CD4-positive, alpha-beta T cell treated with Interferon alpha-2 for 1 hour (primary cell): ENCODE measurements at regions not wholly inside any gene's neighbourhood (a gene's known extent, or its start where the extent isn't known, plus 50 kb on each side); places are given as distances from the start of the nearest gene placed in this dataset.

ENCODE experiments used
- DNase-seq, 2 donors: peaks; one replicate each; pipeline ENCODE4 v3.0.0-alpha.2; 2020 to 2022

DNA sequence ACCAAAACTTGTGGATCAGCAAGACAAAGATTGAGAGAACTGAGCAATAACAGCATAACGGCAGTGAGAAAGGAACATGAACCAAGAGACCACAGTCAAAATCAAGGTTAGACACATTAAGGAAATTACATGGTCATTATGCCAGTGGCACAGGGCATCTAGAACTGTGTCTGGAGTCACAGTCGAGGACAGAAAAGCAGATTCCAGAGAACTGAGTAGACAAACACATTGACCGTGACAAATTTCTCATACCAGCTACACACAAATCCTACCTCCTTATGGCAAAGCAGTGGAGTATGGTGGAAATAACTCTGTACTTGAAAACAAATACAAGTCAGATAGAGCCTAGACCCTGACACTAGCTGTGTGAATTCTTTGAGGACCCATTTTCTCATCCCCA is 367.3 kb downstream of the DUSP6 start:
- DNase-seq: no peak

DNA sequence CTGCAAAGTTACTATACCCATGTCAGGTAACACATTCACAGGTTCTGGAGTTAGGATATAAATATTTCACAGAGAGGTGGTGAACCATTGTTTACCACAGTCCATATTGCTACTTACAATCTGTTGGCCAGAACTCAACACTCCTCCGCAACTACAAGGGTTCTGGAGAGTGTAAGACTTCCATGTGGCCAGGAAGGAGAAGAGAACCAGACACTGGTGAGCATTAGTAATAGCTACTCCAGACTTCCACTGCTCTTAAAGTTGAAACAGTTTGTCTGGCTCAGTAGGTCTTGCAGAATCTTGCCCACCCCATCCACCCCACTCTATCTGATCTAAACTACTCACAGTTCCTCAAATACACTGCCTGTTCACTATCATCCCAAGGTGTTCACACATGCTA is 369.6 kb downstream of the DUSP6 start:
- no peak for DNase-seq

DNA sequence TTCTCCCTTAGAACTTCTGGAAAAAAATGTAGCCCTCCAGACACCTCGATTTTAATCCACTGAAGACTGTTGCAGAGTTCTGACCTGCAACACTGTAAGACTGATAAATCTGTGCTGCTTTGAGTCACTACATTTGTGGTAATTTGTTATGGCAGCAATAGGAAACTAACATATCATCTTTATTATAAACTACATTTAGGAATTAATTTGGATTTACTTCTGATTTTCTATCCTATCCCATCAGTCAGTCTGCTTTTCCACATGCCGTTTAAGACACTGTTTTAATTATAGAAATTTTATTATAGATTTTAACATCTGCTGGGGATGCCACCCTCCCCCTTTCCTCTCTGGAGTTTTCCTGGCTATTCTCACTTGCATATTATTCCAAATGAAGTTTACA is 375.2 kb downstream of the DUSP6 start:
- no peak for DNase-seq

DNA sequence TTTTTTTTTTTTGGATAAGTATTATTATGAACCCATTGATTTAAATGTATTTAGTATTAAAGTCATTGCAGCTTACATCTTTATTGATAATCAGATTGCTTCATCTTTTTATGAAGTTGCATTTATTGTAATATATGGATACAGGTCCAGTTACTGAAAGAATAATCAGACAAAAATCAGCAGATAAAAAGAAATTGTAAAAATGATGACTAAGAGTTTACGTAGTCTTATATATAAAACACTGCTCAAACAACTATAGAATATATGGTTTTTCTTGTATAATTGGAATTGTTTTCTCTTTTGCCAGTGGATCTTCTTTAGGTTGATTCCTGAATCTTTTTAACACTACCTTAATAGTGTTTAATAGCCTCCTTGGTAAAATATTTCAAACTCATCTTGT is 378.3 kb downstream of the DUSP6 start:
- DNase-seq: no peak

DNA sequence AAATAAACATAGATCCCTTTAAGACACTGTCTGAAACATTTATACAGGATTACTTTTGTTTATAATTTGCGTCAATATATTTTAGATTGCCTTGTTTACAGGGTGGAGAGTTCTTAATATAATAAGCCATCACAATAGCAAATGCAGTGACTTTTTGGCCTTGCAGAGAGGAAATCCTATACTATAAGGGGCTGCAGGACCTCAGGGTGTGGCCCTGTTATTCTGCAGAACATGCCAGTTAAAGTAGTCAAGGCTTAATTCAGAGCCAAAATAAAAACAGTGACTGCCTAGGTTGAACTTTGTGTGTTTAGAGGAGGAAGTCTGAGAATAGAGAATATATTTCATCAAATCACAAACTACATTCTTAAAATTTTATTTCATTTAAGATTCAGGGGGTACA is 381.6 kb downstream of the DUSP6 start:
- DNase-seq: no peak

DNA sequence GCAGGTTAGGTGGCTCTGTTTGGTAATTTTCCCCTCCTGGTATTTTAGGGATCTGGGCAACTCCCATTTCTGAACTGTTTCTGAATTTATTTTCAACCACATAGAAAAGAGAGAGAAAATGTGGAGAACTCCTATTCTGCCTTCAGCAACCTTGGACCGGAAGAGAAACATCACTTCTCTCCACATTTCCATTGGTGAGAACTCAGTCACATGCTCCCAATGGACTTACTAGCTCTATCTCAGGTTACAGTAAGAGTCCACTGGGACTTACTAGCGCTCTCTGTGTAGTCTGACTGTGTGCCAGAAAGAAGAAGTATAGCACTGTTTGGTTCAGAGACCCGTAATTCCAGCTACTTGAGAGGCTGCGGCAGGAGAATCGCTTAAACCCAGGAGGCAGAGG is 383.2 kb downstream of the DUSP6 start:
- DNase-seq: no peak

DNA sequence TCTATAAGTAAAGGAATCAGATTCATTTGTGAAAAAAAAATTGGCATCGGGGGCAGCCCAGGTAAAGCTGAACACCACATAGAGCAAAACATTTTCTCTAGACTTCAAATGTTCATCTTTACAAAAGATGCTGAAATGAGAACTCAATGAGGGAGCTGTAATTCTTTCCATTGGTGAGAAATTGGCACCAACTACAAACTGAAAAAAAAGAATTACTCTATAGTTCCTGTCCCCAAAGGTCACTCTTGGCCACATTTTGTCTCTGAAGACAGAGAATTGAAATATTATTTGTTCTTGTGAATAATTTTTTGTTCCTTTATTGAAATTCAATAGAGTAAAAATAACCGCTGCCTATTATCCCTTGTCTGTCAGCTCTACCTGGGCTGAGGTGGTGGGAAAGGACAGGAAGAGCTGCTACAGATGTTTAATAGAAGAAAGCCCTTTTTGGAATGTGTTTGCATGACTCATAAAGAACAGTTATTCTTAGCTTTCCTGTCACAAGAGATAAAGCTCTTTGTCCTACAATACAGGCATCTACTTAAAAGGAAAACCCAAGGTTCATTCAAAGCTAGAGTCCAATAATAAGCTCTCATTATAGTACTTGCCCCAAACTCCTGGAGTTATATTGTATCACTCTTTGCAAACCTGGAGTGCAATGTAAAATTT is 380.1 kb upstream of the KITLG start:
- DNase-seq: no peak

DNA sequence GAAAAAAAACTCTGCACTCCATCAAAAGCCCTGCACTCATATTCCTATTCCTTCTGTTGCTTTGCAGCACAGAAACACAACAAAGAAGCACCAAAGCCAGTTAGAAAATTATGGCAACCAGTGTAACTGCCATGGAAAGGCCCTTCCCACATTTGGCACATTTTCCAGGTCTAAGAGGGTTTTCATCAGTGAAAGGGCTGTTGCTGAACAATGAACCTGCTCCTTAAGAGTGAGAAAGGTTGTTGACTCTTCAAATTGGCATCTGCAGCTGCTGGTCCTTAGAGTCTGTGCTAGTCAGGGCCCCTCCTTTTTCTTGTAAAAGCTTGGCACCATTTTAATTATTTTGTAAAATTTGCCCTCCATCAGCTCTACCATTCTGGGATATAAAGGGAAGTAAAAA is 378.7 kb upstream of the KITLG start:
- no peak for DNase-seq

DNA sequence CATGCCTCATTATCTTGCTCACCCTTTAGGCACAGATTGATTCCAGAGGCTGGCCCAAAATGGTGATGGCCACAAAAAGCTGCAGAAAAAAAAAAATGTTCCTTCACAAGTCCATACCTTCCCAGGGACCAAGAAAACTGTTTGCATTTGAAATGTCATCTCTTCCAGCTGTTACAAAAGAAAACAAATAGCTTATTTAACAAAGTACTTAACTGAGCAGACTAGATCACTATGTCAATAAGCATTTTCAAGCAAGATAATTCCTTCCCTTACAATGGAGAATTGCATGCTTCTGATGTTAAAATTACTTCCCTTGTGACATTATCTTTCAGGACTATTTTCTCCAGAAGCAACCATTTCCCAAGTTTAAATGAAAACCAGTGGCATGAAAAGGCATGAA is 377.9 kb upstream of the KITLG start:
- no peak for DNase-seq

DNA sequence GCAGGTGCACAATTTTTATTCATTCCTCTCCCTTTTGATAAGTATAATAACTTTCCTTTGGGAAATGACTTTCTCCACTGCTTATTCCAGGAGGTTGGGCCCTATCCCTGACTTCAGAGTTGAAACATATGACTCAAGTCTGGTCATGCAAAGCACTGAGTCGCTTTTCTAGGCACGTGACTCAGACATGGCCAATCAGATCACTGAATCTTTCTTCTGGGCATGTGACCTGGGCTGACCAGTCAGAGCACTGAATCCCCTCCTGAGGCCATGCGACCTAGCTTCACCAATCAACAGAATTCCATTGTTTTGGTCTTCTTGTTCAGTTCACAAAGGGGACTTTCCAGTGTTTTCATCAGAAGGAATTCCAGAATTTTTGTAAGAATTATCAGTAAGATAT is 377.1 kb upstream of the KITLG start:
- no peak for DNase-seq

DNA sequence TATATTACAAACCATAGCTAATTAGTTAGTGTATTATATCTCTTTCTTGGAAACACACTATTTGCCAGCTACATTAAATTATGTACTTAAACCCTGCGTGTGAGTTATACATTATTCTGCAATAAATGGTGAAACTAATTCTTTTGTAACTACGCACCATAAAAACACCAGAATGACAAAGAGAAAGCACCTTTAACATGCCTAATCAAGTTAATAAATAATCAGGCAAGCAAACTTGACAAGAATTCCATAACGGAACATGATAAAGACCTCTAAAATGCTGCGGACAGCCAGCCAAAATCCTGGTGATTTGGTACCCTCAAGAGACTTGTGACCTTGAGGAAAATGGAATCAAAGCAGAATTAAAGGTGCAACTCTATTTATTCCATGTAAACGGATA is 375.3 kb upstream of the KITLG start:
- DNase-seq: no peak

DNA sequence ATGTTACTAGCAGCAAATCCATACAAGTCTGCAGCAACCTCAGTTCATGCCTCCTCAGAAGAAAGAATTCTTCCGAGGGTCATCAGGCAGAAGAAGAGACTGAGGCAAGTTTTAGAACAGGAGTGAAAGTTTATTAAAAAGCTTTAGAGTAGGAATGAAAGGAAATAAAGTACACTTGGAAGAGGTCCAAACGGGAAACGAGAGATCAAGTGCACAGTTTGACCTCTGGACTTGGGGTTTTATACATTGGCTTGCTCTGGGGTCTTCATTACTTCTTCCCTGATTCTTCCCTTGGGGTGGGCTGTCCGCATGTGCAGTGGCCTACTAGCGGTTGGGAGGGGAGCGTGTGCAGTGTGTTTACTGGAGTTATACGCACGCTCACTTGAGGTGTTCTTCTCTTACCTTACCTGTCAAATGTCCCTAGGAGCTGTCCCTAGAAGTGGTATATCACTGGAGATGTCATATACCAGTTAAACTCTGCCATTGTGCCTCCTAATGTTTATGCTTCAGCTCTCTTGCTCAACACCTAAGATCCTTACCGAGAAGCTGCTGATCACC is 372.8 kb upstream of the KITLG start:
- DNase-seq: no peak

DNA sequence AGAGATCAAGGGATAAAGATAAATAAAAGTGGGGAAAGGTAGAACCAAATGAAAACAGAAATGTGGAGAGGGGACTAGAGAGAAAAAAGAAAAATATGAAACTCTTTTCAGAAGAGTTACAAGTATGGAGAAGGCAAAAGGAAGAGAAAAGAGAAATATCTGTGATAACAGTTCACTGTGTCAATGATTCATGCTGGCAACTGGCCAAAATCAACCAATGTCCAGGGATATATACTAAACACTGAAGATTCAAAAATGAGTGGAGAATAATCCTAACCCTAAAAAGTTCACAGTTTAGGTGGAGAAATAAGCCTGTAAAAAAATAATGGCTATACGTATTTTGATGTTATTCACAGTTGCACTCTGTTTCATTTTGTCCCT is 372.3 kb upstream of the KITLG start:
- DNase-seq: no peak

DNA sequence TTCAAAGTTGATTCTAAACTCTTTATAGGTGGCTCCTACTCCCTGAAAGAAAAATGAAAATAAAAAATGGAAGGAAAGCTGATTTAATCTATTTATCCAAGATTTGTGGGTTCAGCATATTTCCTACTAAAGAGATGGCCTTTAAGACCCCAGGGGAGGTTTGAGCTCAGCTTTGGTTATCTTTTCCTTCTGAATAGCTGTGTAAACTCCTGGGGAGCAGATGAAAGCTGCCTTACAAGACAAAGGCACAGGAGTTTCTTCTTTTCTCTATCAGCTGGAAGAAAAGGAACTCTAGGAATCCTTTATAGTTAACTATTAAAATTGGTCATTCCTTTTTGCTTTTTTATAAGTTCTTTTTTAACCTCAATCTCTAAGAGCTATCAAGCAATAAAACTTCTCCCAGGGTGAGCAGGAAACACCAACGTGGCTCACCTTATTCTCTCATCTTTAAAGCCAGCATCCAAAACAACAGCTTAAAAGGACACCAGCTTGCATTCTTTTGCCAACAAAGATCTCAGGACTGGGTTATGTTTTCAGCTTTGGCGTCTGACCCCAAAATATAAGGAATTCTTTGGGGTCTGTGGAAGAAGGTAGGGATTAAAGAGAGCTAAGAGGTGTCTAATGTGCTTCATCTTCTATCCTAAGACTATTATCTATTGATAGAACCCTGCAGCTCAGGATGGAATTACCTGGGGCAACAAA is 371.7 kb upstream of the KITLG start:
- no peak for DNase-seq

DNA sequence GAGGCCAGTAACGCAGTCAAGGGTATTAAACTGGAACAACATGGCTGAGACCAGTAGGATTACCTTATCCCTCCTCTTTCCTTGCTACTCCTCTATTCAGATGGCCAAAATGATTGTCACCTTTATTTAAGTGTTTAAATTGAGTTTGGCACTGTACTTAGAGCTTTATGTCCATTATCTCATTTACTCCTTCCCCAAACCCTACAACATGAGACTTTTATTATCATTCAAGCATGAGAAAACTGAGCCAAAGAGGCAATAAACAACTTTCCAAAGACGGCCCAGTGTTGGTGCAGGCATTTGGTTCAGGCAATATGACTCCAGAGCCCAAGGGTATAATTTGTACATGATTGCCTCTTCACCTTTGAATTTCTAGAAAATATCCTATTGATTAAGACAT is 370.9 kb upstream of the KITLG start:
- DNase-seq: no peak

DNA sequence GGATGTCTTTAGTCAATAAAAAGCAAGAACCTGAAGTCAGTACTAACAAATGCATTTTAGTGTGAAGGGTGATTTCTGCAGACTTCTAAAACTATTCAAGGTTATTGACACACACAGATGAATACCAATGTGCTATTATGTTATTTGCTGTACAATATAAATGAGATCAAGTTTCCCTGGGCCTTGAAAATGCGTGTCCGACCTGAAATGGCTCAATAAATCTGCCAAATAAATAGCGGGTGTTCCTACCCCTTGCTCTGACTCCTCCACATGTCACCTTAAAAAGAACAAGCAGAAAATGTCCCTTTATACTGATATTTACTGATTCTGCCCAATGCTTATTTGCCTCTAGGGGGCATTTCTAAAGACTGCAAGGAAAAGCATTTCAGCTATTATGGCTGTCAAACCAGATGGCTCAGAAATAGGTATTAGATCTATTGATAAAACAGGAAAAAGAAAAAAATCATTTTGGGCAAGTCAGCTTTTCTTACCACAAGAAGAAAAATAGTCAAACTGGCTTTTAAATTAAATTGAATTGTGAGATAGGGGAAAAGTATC is 367.3 kb upstream of the KITLG start:
- no peak for DNase-seq

DNA sequence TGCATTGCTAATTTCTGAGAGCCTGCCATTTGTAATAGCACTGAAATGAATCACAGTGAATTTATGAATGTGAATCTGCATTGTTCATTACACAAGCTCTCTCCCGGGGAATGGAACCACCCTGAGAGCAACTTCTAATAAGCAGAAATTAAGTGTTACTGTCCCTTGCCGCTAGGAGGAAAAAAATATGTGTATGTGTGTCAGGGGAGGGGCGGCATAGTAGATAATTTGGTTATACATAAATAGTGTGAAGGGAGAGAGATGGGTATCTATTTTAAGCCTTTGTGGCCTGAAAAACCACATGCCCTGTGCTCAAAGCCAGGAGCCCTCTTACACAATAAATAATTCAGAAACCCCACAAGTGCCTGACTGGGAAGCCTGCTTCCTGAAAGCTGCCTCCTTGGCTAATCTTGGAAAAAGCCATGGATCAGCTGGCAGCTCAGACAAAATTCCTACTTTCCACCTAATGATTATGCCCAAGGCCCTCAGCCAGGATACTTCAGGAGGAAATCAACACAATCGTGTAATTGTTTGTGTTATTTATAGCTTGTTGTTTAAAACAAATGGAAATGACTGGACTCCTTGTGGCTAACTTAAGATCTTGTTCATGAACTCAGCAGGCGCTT is 366.2 kb upstream of the KITLG start:
- no peak for DNase-seq

DNA sequence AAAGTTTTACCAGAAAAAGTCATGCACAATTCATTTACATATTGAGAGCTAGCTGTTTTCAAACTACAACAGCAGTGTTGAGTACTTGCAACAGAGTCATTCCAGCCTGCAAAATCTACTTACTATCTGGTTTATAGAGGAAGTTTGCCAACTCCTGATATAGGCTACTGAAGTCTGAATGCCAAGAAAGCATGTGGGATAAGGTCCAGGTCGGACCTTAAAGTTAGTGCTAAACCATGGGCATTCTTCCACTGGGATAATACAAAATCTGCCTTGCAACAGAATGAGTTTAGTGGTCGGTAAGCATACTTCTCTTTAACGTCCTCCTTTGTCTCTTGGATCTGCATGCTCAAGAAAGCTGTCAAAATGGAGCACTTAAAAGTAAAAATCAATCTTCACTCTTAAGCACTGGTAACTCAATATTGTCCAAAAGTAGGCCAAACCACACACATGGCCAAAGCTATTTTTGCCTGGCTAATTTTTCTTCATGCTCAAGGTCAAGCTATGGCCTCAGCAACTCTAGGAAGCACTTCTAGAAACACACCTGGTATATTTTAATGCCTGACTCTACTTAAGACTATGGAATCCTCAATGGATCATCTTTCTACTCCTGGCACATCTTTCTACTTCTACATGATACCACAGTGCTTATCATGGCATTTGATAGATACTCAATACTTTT is 364.9 kb upstream of the KITLG start:
- DNase-seq: no peak

DNA sequence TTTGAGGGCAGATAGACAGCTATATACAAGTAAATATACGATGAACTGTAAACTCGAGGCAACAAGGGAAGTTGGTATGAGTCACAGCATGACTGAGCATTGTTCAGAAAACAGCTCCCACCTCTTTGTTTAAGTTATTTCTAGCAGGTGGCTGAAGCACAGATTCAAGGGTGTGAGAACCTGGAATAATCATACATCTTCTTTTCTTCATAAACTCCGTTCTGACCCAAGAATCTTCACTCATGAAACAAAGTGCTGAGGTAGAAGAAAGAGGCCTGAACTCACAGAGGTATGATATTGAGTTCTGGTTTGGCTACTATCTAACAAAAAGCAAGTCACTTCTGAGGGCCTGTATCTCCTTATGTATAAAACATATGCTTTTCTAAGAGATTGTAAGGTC is 364.1 kb upstream of the KITLG start:
- no peak for DNase-seq

DNA sequence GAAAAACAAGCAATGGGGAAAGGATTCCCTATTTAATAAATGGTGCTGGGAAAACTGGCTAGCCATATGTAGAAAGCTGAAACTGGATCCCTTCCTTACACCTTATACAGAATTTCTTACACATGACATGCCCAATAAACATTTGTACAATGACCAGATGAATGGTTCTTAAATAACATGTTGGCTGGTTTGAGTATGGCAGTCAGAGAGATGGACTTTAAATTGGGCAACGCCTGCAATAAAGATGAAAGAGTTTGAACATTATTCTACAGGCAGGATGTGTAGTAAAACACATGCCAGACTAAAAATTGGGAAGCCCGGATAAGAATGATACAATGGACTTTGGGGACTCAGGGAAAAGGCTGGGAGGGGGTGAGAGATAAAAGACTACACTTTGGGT is 360.6 kb upstream of the KITLG start:
- no peak for DNase-seq

DNA sequence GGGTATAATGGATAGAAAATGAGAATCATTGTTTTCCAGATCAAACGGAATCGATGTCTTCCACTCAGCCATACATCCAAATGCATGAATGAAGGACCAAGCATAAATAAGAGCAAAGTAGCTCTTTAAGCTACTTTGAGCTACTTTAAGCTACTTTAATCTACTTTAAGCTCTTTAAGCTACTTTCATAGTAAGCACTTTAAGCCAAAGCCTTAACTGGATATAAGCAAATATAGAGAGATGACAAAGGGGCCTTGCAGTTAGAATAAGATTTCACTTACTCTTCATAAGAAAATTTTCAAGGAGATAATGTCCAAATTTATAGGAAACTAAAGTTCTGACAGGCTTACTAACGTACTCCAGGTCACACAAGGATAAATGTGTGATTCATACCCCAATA is 355.6 kb upstream of the KITLG start:
- no peak for DNase-seq

DNA sequence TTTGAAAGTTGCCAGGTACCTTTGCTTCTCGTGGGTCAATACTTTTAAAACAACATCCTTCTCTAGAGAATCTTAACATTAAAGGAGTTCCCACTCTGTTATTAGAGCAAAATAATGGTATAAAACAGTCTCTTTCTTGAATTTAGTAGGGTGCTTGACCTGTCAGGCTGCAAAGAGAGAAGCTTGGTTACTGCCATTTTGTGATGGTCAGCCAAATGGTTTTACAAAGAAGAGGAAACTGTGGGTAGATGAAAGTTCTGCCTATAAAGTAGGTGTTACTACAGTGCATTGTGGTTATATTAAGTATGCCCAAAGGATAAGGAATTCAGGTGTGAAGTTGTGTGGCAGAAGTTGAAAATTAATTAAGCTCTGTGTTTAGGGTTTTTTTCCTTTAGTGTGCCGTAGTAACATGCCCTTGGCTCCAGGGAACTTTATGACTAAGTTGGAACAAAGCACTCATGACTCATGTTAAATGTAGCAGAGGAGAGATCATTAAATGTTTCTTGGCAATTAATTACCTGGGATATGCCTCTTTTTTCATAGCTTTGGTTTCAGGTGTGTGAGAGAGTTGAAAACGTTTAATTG is 354.0 kb upstream of the KITLG start:
- no peak for DNase-seq

DNA sequence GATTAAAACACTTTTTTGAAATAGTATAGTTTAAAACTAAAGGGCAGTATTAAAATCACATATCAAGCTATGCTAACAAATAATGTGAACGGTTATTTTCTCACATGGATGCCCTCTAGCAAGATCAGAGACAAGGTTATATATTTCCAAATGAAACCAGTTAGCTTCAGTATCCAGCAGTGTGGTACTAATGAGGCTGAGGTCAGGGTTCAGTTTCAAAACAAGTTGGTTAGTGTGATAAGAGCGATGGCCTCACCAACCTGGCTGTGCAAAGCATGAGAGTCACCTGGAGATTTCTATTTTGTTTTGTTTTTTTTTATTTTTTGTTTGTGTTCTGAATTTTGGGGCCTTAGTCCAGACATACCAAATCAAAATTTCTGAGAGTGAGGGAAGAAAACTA is 352.2 kb upstream of the KITLG start:
- no peak for DNase-seq
